HFFc6 (cell line): ENCODE measurements at regions not wholly inside any gene's neighbourhood (a gene's known extent, or its start where the extent isn't known, plus 50 kb on each side); places are given as distances from the start of the nearest gene placed in this dataset.

Source experiments
- DNase-seq: peaks from one replicate; pipeline ENCODE4 v3.0.0-alpha.2; 2018
- H3K27ac Mint-ChIP-seq: 2 replicates; pipeline ENCODE4 v1.8.0; 2020; ENCODE audit warnings: mild to moderate bottlenecking, mixed read lengths
- H3K27me3 Mint-ChIP-seq: 2 replicates; pipeline ENCODE4 v1.8.0; 2021; ENCODE audit warnings: mild to moderate bottlenecking, moderate library complexity, mixed read lengths; ENCODE audit not compliant: insufficient read depth
- H3K36me3 Mint-ChIP-seq: 2 replicates; pipeline ENCODE4 v1.8.0; 2021; ENCODE audit warnings: low read depth, mixed read lengths
- H3K4me1 Mint-ChIP-seq: 2 replicates; pipeline ENCODE4 v1.8.0; 2020; ENCODE audit warnings: low read depth, mixed read lengths
- H3K4me3 Mint-ChIP-seq: 2 replicates; pipeline ENCODE4 v1.8.0; 2020; ENCODE audit warnings: mild to moderate bottlenecking, moderate library complexity, mixed read lengths
- H3K9me3 Mint-ChIP-seq: 2 replicates; pipeline ENCODE4 v1.8.0; 2020; ENCODE audit warnings: mild to moderate bottlenecking, mixed read lengths
- CTCF ChIP-seq: fragments of 200-600 bp; sonication (generic); IDR thresholded peaks from 2 replicates; pipeline ENCODE4 v1.5.0; 2021; ENCODE audit warnings: antibody characterized with exemption, mild to moderate bottlenecking

DNA sequence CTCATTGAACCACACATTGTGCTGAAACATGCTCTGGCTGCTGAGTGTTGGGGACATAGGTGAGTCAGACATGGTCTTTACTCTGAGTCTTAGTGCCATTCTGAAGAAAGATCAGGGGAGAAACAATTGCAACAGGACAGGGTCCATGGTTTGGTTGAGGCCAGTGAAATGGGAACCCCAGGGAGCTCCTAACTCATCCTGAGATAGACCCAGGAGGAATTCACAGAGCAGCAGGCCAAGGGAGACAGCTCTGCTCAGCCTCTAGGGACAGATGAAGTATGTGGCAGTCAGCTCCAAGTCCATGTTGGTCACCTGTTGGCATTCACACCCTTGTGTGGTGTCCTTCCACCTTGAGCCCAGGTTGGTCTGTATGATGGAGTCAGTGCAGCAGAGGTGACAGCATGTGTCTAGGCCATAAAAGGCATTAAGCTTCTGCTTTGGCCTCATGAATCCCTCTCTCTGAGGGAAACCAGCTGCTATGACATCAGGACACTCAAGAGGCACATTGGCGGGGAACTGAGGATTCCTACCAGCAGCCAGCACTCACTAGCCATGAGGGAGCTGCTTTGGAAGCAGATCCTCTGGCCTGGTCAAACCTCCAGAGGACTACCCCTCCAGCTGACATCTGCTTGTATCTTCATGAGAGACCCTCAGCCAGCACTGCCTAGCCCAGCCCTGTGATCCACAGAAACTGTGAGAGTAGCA, 50.3 kb upstream of the MYEOV start:
- no peaks in the 10 kb centered on the region for H3K36me3 Mint-ChIP-seq

More for the DNA sequence above, 50.3 kb upstream of the MYEOV start:
- no peak for TF ChIP-seq CTCF
- DNase-seq = no peak
- Mint-ChIP-seq H3K27me3 (peaks cover 30% of the 10 kb centered on the region), H3K4me1 (no peaks in the 10 kb centered on the region), H3K9me3 (no peaks in the 10 kb centered on the region), H3K4me3 (no peak overlapping the region), H3K27ac (no peak overlapping the region)
